ENCODE measurements at regions not wholly inside any gene's neighbourhood (a gene's known extent, or its start where the extent isn't known, plus 50 kb on each side); places are given as distances from the start of the nearest gene placed in this dataset.

DNA sequence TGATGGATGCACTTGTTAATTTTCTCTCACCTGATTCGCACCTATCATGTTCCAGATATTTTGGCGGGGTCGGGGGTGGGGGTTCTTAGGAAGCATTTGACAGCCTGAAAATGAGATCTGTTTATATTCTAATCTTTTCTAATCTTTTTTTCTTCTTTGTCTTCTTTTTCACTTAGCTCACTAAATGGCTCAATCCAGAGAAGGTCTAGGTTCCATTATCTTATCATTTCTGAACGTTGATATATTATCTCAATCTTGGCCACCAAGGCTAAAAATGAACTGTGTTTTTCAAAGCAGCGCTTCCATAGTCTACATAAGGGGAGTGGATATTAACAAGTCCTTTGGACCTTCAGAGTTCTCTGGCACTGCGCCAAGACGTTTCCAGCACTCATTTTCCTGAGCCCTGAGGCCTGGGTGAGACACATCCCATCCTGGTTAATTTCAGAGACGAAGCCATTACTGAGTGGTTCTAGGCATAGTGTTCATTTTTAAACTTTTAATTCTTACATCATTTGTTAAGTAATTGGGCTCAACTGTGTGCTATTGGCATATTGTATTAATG, 229.0 kb downstream of the SOX11 start:
- no peak for DNase-seq (ENCODE audit: low spot score in 2 of 2)
- TF ChIP-seq EP300 (IDR thresholded peaks at IDR 0.05) = no peak
- no peak for TF ChIP-seq POLR2AphosphoS5 (IDR thresholded peaks at IDR 0.05)
- TF ChIP-seq POLR2A (IDR thresholded peaks at IDR 0.05) = no peak
- TF ChIP-seq, protein P1, sequence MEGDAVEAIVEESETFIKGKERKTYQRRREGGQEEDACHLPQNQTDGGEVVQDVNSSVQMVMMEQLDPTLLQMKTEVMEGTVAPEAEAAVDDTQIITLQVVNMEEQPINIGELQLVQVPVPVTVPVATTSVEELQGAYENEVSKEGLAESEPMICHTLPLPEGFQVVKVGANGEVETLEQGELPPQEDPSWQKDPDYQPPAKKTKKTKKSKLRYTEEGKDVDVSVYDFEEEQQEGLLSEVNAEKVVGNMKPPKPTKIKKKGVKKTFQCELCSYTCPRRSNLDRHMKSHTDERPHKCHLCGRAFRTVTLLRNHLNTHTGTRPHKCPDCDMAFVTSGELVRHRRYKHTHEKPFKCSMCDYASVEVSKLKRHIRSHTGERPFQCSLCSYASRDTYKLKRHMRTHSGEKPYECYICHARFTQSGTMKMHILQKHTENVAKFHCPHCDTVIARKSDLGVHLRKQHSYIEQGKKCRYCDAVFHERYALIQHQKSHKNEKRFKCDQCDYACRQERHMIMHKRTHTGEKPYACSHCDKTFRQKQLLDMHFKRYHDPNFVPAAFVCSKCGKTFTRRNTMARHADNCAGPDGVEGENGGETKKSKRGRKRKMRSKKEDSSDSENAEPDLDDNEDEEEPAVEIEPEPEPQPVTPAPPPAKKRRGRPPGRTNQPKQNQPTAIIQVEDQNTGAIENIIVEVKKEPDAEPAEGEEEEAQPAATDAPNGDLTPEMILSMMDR (IDR thresholded peaks at IDR 0.05) = no peak
- H3K27me3 ChIP-seq = no peaks in the 10 kb centered on the region
- WGBS = 58% methylated on average over 8 of the region's 8 CpGs
- H3K36me3 ChIP-seq = no peaks in the 10 kb centered on the region
- H3K27ac ChIP-seq = no peak overlapping the region
- no peaks in the 10 kb centered on the region for H3K9me3 ChIP-seq
- H3K4me3 ChIP-seq = no peak overlapping the region
- no peaks in the 10 kb centered on the region for H3K4me1 ChIP-seq

DNA sequence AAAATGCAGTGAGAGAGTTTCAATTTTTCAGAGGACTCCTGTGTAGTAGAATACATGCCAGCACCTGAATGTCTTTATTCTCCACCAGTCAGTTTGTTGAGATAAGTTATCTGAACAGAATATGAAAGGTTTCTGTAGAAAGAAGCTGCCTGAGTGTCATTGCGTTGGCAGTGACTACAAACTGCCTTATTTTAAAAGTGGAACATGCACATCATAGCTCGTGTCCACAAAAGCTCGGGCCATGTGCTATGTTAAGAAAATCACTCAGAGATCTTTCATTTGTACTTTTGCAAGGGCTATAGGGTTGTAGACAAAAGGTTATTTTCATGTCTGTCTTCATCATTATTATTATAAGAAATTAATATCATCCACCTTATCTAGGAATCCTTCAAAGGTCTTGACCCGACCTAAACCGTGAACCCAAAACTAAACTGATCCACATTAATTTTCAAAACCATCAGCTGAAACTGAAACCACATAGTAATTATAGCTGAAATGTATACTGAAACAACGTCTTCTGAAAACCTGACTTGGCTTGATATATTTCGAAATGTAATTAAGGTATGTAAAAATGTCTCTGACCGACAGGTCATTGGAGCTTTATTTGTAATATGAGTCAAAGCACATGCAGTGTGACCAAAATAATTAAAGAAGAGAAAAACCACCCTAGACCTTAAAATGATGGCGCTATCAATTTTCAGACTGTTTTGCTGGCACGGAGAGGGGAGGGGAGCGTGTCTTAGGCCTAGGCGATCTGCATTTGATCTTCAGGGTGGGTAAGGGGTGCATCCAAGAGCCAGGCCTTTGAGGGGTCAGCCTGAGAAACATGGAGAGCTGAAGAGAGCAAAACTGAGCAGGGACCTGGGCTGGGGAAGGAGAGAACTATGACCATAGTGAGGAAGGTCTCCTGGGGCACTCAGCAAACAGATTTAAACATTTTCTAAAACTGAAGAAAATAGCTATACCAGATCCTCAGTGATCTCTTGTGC, 232.1 kb downstream of the SOX11 start:
- H3K4me3 ChIP-seq = no peak overlapping the region
- TF ChIP-seq, protein P1 (IDR thresholded peaks at IDR 0.05) = no peak
- no peak for TF ChIP-seq POLR2AphosphoS5 (IDR thresholded peaks at IDR 0.05)
- no peak for TF ChIP-seq POLR2A (IDR thresholded peaks at IDR 0.05)
- TF ChIP-seq EP300 (IDR thresholded peaks at IDR 0.05) = no peak
- no peaks in the 10 kb centered on the region for H3K27me3 ChIP-seq
- H3K36me3 ChIP-seq = no peaks in the 10 kb centered on the region
- 90% methylated on average over 12 of the region's 12 CpGs for WGBS
- H3K4me1 ChIP-seq = no peaks in the 10 kb centered on the region
- DNase-seq (ENCODE audit: low spot score in 2 of 2) = no peak
- H3K9me3 ChIP-seq = no peaks in the 10 kb centered on the region
- H3K27ac ChIP-seq = no peak overlapping the region

DNA sequence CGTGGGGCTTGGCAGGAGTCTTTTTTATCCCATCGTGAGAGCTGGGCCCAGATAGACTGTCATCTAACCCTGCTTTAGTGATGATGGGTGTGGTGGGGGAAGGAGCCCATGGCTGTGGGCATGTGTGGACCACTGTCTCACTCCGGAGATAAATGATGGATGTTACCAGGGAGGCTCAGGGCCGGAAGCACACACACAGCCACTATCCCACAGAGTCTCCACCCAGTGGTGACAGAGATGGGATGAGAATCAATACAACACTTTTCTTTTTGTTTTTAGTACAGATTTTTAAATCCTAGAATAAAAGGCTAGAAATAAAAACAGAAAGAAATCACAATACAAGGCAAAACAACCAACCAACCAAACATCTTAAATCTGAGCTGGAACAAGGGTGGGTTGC, 233.4 kb downstream of the SOX11 start:
- no peaks in the 10 kb centered on the region for H3K36me3 ChIP-seq
- no peaks in the 10 kb centered on the region for H3K27me3 ChIP-seq
- 82% methylated on average over 4 of the region's 4 CpGs for WGBS
- no peaks in the 10 kb centered on the region for H3K4me1 ChIP-seq
- H3K9me3 ChIP-seq = no peaks in the 10 kb centered on the region
- no peak for TF ChIP-seq EP300 (IDR thresholded peaks at IDR 0.05)
- TF ChIP-seq, protein P1 (IDR thresholded peaks at IDR 0.05) = no peak
- no peak for TF ChIP-seq POLR2A (IDR thresholded peaks at IDR 0.05)
- TF ChIP-seq POLR2AphosphoS5 (IDR thresholded peaks at IDR 0.05) = no peak
- H3K4me3 ChIP-seq = no peak overlapping the region
- no peak overlapping the region for H3K27ac ChIP-seq
- DNase-seq (ENCODE audit: low spot score in 2 of 2) = no peak

DNA sequence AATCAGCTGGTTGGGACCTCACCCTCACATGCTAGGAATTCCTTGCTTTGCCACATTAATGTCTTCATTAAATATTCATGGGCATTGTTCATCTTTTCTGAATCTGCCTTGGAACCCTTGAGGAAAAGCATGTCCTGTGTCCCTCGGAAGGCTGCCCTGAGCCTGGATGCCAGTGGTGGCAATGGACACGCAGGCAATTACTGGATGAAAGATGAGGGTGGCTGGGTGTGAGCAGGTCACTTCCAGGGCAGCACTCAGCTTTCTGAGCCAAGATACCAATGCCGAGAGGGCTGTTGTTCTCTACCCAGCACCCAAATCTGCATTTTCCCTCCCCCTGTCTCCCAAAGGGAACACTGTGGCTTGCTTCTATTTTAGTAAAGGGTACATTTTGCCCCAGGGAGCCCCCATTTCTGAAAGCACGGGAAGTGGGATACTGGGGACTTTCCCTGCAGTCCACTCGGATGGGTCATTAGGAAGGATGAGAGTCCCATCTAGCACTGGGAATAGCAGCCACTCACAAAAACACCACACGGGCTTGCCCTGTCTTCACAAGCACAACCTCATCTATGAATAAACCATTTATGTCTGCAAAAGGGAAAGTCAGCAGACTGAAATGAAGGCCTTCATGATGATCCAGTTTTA, 234.8 kb downstream of the SOX11 start:
- 52% methylated on average over 6 of the region's 6 CpGs for WGBS
- TF ChIP-seq, protein P1 (IDR thresholded peaks at IDR 0.05) = no peak
- TF ChIP-seq EP300 (IDR thresholded peaks at IDR 0.05) = no peak
- no peak for TF ChIP-seq POLR2A (IDR thresholded peaks at IDR 0.05)
- TF ChIP-seq POLR2AphosphoS5 (IDR thresholded peaks at IDR 0.05) = no peak

More for the DNA sequence above, 234.8 kb downstream of the SOX11 start:
- DNase-seq (ENCODE audit: low spot score in 2 of 2) = no peak
- no peaks in the 10 kb centered on the region for H3K9me3 ChIP-seq
- no peak overlapping the region for H3K27ac ChIP-seq
- no peaks in the 10 kb centered on the region for H3K36me3 ChIP-seq
- H3K4me3 ChIP-seq = no peak overlapping the region
- no peaks in the 10 kb centered on the region for H3K27me3 ChIP-seq
- no peaks in the 10 kb centered on the region for H3K4me1 ChIP-seq
